Breast epithelium (tissue), 4 donors: ENCODE measurements at regions not wholly inside any gene's neighbourhood (a gene's known extent, or its start where the extent isn't known, plus 50 kb on each side); places are given as distances from the start of the nearest gene placed in this dataset.

ENCODE experiments used
- DNase-seq, 2 donors: peaks; one replicate each; pipeline ENCODE4 v3.0.0-alpha.2; 2019; ENCODE audit warnings: low spot score in 2 of 2
- H3K27ac ChIP-seq, 2 donors: fragments of 200-600 bp; sonication (generic) in 1 of 2; one replicate each; pipeline ENCODE4 v1.5.1; 2016 to 2019; ENCODE audit warnings: mild to moderate bottlenecking in 1 of 2
- H3K27me3 ChIP-seq, 2 donors: fragments of 200-600 bp; sonication (generic) in 1 of 2; one replicate each; pipeline versions ENCODE4 v1.5.1 to v1.6.0; 2017 to 2019; ENCODE audit warnings: control low read depth in 1 of 2, mild to moderate bottlenecking in 1 of 2
- H3K36me3 ChIP-seq: fragments of 200-600 bp; one replicate; pipeline ENCODE4 v1.5.1; 2019
- H3K4me1 ChIP-seq, 2 donors: fragments of 200-600 bp; sonication (generic); one replicate each; pipeline ENCODE4 v1.5.1; 2016 to 2019; ENCODE audit warnings: control low read depth in 1 of 2
- H3K4me3 ChIP-seq, 3 donors: fragments of 200-600 bp; sonication (generic); 1 replicate in 2 of 3; 2 replicates in 1 of 3; pipeline ENCODE4 v1.5.1; 2016 to 2019; ENCODE audit warnings: mild to moderate bottlenecking in 3 of 3, moderate library complexity in 2 of 3
- H3K9me3 ChIP-seq, 2 donors: fragments of 200-600 bp; sonication (generic) in 1 of 2; one replicate each; pipeline ENCODE4 v1.5.1; 2016 to 2019; ENCODE audit warnings: control low read depth in 1 of 2
- CTCF ChIP-seq, 3 donors: fragments of 450-650 bp; IDR thresholded peaks; one replicate each; pipeline ENCODE4 v1.5.1; 2016 to 2017; ENCODE audit warnings: antibody characterized with exemption in 3 of 3, mild to moderate bottlenecking in 3 of 3, moderate library complexity in 3 of 3
- POLR2A ChIP-seq: fragments of 450-650 bp; IDR thresholded peaks from one replicate; pipeline ENCODE4 v1.6.1; 2016; ENCODE audit warnings: antibody characterized with exemption, mild to moderate bottlenecking, moderate library complexity
- POLR2AphosphoS5 ChIP-seq, 3 donors: sonication (generic); formaldehyde crosslinking; IDR thresholded peaks; one replicate each; pipeline ENCODE4 v1.6.1; 2017; ENCODE audit warnings: antibody characterized with exemption in 3 of 3
- intact Hi-C: fragments of 100-400 bp; cut with DNase I; formaldehyde crosslinking; loops from one replicate; pipeline ENCODE4 v1.15.1; 2023; ENCODE audit warnings: low total_unique reads

- Histone ChIP-seq H3K4me3 (no peak overlapping the region), H3K27me3 (no peaks in the 10 kb centered on the region), H3K36me3 (no peaks in the 10 kb centered on the region), H3K9me3 (no peaks in the 10 kb centered on the region), H3K4me1 (no peaks in the 10 kb centered on the region), H3K27ac (no peak overlapping the region)
- no peak for DNase-seq
- TF ChIP-seq POLR2A (no peak), POLR2AphosphoS5 (IDR thresholded peaks at IDR 0.05) (no peak), CTCF (IDR thresholded peaks at IDR 0.05) (no peak)
- intact Hi-C loops: no loop called here
Measured at GRCh38 chr6:11920566-11920965, 91.5 kb upstream of the HIVEP1 start.

DNA sequence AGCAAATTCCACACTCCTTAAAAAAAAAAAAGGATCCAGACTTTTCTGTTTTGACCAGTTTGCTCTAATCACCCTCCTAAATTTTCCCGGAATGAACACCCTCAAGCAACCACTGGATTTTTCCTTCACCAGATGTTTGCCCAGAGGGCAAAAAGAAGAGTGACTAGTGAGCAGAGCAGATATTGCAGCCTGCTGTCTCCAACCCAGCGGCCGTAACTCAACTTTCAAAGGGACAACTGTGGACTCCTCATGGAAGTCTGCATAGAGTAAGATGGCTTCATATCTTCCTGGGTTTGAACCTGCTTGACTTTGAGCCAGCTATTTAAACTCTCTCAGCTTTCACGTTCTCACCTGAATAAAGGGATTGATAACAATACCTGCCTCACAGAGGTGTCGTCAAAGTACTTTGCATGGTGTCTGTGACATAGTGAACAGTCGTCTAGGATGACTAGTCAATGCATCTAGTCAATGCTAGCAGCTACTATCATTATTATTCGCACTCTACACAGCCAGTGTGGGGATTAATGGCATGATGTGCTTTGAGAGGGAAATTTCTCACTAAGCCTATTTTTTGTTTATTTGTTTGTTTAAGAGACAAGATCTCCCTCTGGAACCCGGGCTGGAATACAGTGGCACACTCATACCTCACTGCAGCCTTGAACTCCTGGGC lies 92.2 kb upstream of the HIVEP1 start:
- H3K27ac ChIP-seq: no peak overlapping the region
- H3K9me3 ChIP-seq: no peaks in the 10 kb centered on the region
- no peak for DNase-seq
- intact Hi-C loops: loop anchor here (5.0 kb wide), 1 partner anchor 943 kb away; no protein-coding TSS in a partner anchor
- no peaks in the 10 kb centered on the region for H3K27me3 ChIP-seq
- no peaks in the 10 kb centered on the region for H3K36me3 ChIP-seq
- TF ChIP-seq POLR2AphosphoS5 (IDR thresholded peaks at IDR 0.05) (no peak), POLR2A (no peak), CTCF (IDR thresholded peaks at IDR 0.05) (no peak)
- H3K4me1 ChIP-seq: no peaks in the 10 kb centered on the region
- no peak overlapping the region for H3K4me3 ChIP-seq

DNA sequence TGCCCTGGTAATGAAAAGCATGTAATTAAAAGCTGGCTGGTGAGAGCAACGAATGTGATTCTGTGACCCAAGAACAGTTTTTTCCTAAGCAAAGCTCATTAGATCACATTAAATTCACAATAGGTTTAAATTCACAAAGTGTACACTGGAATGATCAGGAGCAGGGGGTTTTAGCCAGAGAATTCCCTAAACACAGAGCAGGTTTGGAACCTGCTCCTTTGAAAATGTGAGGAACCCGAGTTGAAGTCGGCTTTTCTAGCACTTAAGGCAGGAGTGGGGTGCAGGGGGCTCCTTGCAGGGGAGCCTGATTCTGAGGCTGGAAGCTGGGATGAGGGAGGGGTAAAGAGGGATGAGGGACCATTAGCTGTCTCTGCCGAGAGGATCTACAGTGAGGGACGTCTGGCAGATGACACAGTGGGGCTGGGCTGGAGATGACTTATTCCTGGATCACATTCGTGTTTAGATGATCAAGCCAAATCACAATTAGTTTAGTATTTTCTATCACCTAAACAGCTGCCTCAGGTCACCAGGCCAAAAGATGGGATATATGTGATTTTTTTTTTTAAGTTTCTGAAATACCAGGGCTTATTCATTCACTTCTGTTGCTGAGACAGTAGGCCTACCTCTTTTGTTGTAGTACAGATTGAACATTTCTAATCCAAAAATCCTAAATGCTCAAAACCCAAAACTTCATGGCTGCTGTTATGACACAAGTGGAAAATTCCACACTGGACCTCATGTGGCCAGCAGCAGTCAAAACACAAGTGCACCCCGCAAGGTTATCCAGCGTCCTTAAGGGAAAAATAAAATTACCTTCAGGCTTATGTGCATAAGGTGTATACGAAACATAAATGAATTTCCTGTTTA lies 93.1 kb upstream of the HIVEP1 start:
- intact Hi-C loops: loop anchor here (5.0 kb wide), 1 partner anchor 942 kb away; no protein-coding TSS in a partner anchor
- TF ChIP-seq CTCF (IDR thresholded peaks at IDR 0.05) (no peak), POLR2A (no peak), POLR2AphosphoS5 (IDR thresholded peaks at IDR 0.05) (no peak)

GRCh38 chr6:11917951-11918738 lies 94.0 kb upstream of the HIVEP1 start:
- H3K4me3 ChIP-seq: no peak overlapping the region
- no peaks in the 10 kb centered on the region for H3K27me3 ChIP-seq
- TF ChIP-seq CTCF (IDR thresholded peaks at IDR 0.05) (no peak), POLR2A (no peak), POLR2AphosphoS5 (IDR thresholded peaks at IDR 0.05) (no peak)
- DNase-seq: no peak
- no peaks in the 10 kb centered on the region for H3K4me1 ChIP-seq
- intact Hi-C loops: loop anchor here (5.0 kb wide), 1 partner anchor 941 kb away; no protein-coding TSS in a partner anchor
- H3K36me3 ChIP-seq: no peaks in the 10 kb centered on the region
- no peak overlapping the region for H3K27ac ChIP-seq
- no peaks in the 10 kb centered on the region for H3K9me3 ChIP-seq

More for the DNA sequence above, 93.1 kb upstream of the HIVEP1 start:
- Histone ChIP-seq H3K27ac (no peak overlapping the region), H3K27me3 (no peaks in the 10 kb centered on the region), H3K36me3 (no peaks in the 10 kb centered on the region), H3K4me3 (no peak overlapping the region), H3K4me1 (no peaks in the 10 kb centered on the region), H3K9me3 (no peaks in the 10 kb centered on the region)
- no peak for DNase-seq
